CD4-positive, alpha-beta T cell (primary cell): ENCODE measurements at regions not wholly inside any gene's neighbourhood (a gene's known extent, or its start where the extent isn't known, plus 50 kb on each side); places are given as distances from the start of the nearest gene placed in this dataset.

Source experiments
- ATAC-seq: fragments of 200-7000 bp; cut with Tn5 transposase; one replicate; pipeline ENCODE4 v1.10.0; 2022; ENCODE audit warnings: mild to moderate bottlenecking; ENCODE audit not compliant: poor library complexity
- CTCF ChIA-PET: fragments of 350-600 bp; sonication (Branson Sonifier 250); formaldehyde crosslinking; loops from one replicate; lab custom pipeline; 2021; ENCODE audit warnings: antibody characterized with exemption, inconsistent platforms; lab: Charles Lee
- POLR2A ChIA-PET: fragments of 350-600 bp; sonication (Branson Sonifier 250); formaldehyde crosslinking; loops from one replicate; lab custom pipeline; 2021; ENCODE audit warnings: antibody characterized with exemption, inconsistent platforms; lab: Charles Lee
- DNase-seq, 14 experiments: peaks; one replicate each; pipeline ENCODE4 v3.0.0-alpha.2; 2013 to 2020; ENCODE audit warnings: mixed read lengths in 2 of 14
- H3K27ac ChIP-seq, 2 donors: one replicate each; pipeline versions ENCODE4 v1.5.1 to v1.7.0; 2013; ENCODE audit warnings: low read length in 2 of 2, low read depth in 1 of 2, mild to moderate bottlenecking in 1 of 2
- H3K27me3 ChIP-seq, 2 experiments: 1 replicate in 1 of 2; 2 replicates in 1 of 2; pipeline versions ENCODE4 v1.6.1 to v1.7.0; 2013; ENCODE audit warnings: low read length in 2 of 2, control low read depth in 1 of 2, mild to moderate bottlenecking in 1 of 2, moderate library complexity in 1 of 2; ENCODE audit not compliant: insufficient read depth in 2 of 2, control insufficient read depth in 1 of 2
- H3K36me3 ChIP-seq: one replicate; pipeline ENCODE4 v1.6.1; 2013; ENCODE audit warnings: low read length, control low read depth; ENCODE audit not compliant: insufficient read depth
- H3K4me1 ChIP-seq: one replicate; pipeline ENCODE4 v1.6.1; 2013; ENCODE audit warnings: low read length, control low read depth; ENCODE audit not compliant: insufficient read depth
- H3K4me3 ChIP-seq: one replicate; pipeline ENCODE4 v1.5.1; 2013; ENCODE audit warnings: mild to moderate bottlenecking, low read length, moderate library complexity
- H3K9me3 ChIP-seq, 2 experiments: 1 replicate in 1 of 2; 2 replicates in 1 of 2; pipeline versions ENCODE4 v1.6.1 to v1.7.0; 2013; ENCODE audit warnings: low read length in 2 of 2, mild to moderate bottlenecking in 2 of 2, control low read depth in 1 of 2, moderate library complexity in 1 of 2; ENCODE audit not compliant: control insufficient read depth in 1 of 2, insufficient read depth in 1 of 2
- H3K27ac Mint-ChIP-seq: one replicate; pipeline ENCODE4 v1.8.0; 2020; ENCODE audit warnings: mixed read lengths
- H3K27me3 Mint-ChIP-seq: one replicate; pipeline ENCODE4 v1.8.0; 2021; ENCODE audit warnings: mixed read lengths
- H3K36me3 Mint-ChIP-seq: one replicate; pipeline ENCODE4 v1.8.0; 2021; ENCODE audit warnings: low read depth, mixed read lengths
- H3K4me1 Mint-ChIP-seq: one replicate; pipeline ENCODE4 v1.8.0; 2021; ENCODE audit warnings: low read depth, mixed read lengths
- H3K4me3 Mint-ChIP-seq: one replicate; pipeline ENCODE4 v1.8.0; 2020; ENCODE audit warnings: mild to moderate bottlenecking, mixed read lengths
- H3K9me3 Mint-ChIP-seq: one replicate; pipeline ENCODE4 v1.8.0; 2020; ENCODE audit warnings: mixed read lengths
- CTCF ChIP-seq: fragments of 200-600 bp; IDR thresholded peaks from one replicate; pipeline ENCODE4 v1.8.0; 2022; ENCODE audit warnings: antibody characterized with exemption, mild to moderate bottlenecking
- intact Hi-C, 2 experiments: fragments of 100-400 bp; cut with DNase I in 1 of 2; cut with micrococcal nuclease in 1 of 2; formaldehyde crosslinking; loops; one replicate each; pipeline versions ENCODE4 v1.15.1 to v1.9.0; 2023 to 2025; cut with DNase I, micrococcal nuclease

- no peak for DNase-seq
- ChIA-PET POLR2A (no interaction called here), CTCF (no interaction called here)
- intact Hi-C loops: no loop called here
- Mint-ChIP-seq H3K36me3 (no peaks in the 10 kb centered on the region), H3K4me3 (no peak overlapping the region), H3K27me3 (peaks cover 46% of the 10 kb centered on the region), H3K9me3 (peaks cover 5% of the 10 kb centered on the region), H3K4me1 (no peaks in the 10 kb centered on the region), H3K27ac (no peak overlapping the region)
- H3K27ac ChIP-seq: no peak overlapping the region
- no peaks in the 10 kb centered on the region for H3K36me3 ChIP-seq
- TF ChIP-seq CTCF: no peak
- peaks cover 0 to 5% of the 10 kb centered on the region in 2 experiments for H3K27me3 ChIP-seq
- H3K9me3 ChIP-seq: peaks cover 6 to 15% of the 10 kb centered on the region in 2 experiments
- ATAC-seq: no peak
- no peak overlapping the region for H3K4me3 ChIP-seq
- H3K4me1 ChIP-seq: no peaks in the 10 kb centered on the region
Measured at GRCh38 chr1:30146448-30146847, 576.9 kb downstream of the MATN1 start.

GRCh38 chr1:30145723-30146303 lies 577.6 kb downstream of the MATN1 start:
- no peak overlapping the region for H3K4me3 Mint-ChIP-seq
- Histone ChIP-seq H3K36me3 (no peaks in the 10 kb centered on the region), H3K9me3 (peaks cover 3 to 11% of the 10 kb centered on the region in 2 experiments), H3K4me3 (no peak overlapping the region), H3K27me3 (peaks cover 0 to 5% of the 10 kb centered on the region in 2 experiments), H3K4me1 (no peaks in the 10 kb centered on the region), H3K27ac (no peak overlapping the region)
- no peaks in the 10 kb centered on the region for H3K9me3 Mint-ChIP-seq
- TF ChIP-seq CTCF: no peak
- DNase-seq (no peak), ATAC-seq (no peak)
- POLR2A ChIA-PET: no interaction called here
- intact Hi-C loops: no loop called here
- peaks cover 46% of the 10 kb centered on the region for H3K27me3 Mint-ChIP-seq
- H3K4me1 Mint-ChIP-seq: no peaks in the 10 kb centered on the region
- CTCF ChIA-PET: no interaction called here
- no peak overlapping the region for H3K27ac Mint-ChIP-seq
- H3K36me3 Mint-ChIP-seq: no peaks in the 10 kb centered on the region

- Histone ChIP-seq H3K4me1 (no peaks in the 10 kb centered on the region), H3K27me3 (peaks cover 0 to 5% of the 10 kb centered on the region in 2 experiments), H3K36me3 (no peaks in the 10 kb centered on the region), H3K9me3 (peaks cover 0 to 8% of the 10 kb centered on the region in 2 experiments), H3K27ac (no peak overlapping the region), H3K4me3 (no peak overlapping the region)
- no peak for TF ChIP-seq CTCF
- H3K4me3 Mint-ChIP-seq: no peak overlapping the region
- ChIA-PET CTCF (no interaction called here), POLR2A (no interaction called here)
- peaks cover 46% of the 10 kb centered on the region for H3K27me3 Mint-ChIP-seq
- H3K4me1 Mint-ChIP-seq: no peaks in the 10 kb centered on the region
- H3K36me3 Mint-ChIP-seq: no peaks in the 10 kb centered on the region
- DNase-seq (no peak), ATAC-seq (no peak)
- no peak overlapping the region for H3K27ac Mint-ChIP-seq
- H3K9me3 Mint-ChIP-seq: no peaks in the 10 kb centered on the region
- intact Hi-C loops: no loop called here
Measured at GRCh38 chr1:30144831-30145230, 578.6 kb downstream of the MATN1 start.
